ENCODE measurements at regions not wholly inside any gene's neighbourhood (a gene's known extent, or its start where the extent isn't known, plus 50 kb on each side); places are given as distances from the start of the nearest gene placed in this dataset.

DNA sequence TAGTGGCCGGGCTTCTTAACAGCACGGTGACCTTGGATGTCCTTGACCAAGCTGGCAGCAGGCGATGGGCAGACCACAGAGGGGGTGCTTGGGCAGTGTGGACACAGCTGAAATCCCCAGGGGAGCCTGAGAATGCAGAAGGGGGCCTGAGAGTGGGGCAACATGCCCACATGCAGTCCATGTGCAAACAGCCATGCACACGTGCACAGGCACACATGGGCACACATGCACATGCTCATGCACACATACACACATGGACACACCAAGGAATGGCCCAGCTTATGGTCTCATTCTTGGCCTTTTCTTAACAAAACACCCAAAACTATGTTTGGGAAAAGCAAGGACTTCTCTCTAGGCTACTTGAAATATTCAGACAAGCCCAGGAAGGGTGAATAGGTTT is 483.9 kb upstream of the MKI67 start:
- Histone ChIP-seq H3K4me3 (ENCODE audit: low read depth in 2 of 2, low read length in 1 of 2) (no peak overlapping the region), H3F3A (replicated peaks; ENCODE audit: insufficient read depth) (no peaks in the 10 kb centered on the region), H3K4me2 (no peak overlapping the region), H3K79me2 (ENCODE audit: insufficient read depth) (no peaks in the 10 kb centered on the region), H4K20me1 (ENCODE audit: insufficient read depth) (no peaks in the 10 kb centered on the region), H3K27me3 (ENCODE audit: insufficient read depth) (no peaks in the 10 kb centered on the region), H3K4me1 (ENCODE audit: control insufficient read depth in 1 of 2, insufficient read depth in 2 of 2, low read depth in 1 of 2, low read length in 1 of 2) (no peaks in the 10 kb centered on the region; a peak in 1 of 4 replicates), H3K9me2 (no peaks in the 10 kb centered on the region), H3K9me3 (0 out of 2 replicates have a peak, but pooled peaks cover 3% of the 10 kb centered on the region), H3K27ac (ENCODE audit: low read depth in 2 of 2, low read length in 1 of 2) (no peak overlapping the region), H2AFZ (ENCODE audit: low read depth) (no peak overlapping the region), H3K36me3 (replicated peaks in 1 of 2; ENCODE audit: control insufficient read depth in 1 of 2, insufficient read depth in 2 of 2, low read length in 1 of 2) (no peaks in the 10 kb centered on the region), H3K9ac (no peak overlapping the region)
- no peak for TF ChIP-seq FOSL2 (IDR thresholded peaks at IDR 0.05; ENCODE audit: borderline replicate concordance, low read depth)
- no peak for TF ChIP-seq TAF1 (IDR thresholded peaks at IDR 0.05; ENCODE audit: borderline replicate concordance, low read depth, low read length)
- ChIA-PET POLR2A (no interaction called here), CTCF (interaction anchor here (1.1 kb wide), 1 partner anchor 13 kb away, joined by 3 read pairs; no protein-coding TSS in a partner anchor)
- 31% methylated on average over 4 of the region's 4 CpGs for WGBS (ENCODE audit: low lambda C conversion rate)
- DNase-seq, result no peak

GRCh38 chr10:128612195-128612594 is 486.0 kb upstream of the MKI67 start:
- H3K36me3 ChIP-seq (replicated peaks in 1 of 2; ENCODE audit: control insufficient read depth in 1 of 2, insufficient read depth in 2 of 2, low read length in 1 of 2), result no peaks in the 10 kb centered on the region
- no peak for TF ChIP-seq RFX5 (IDR thresholded peaks at IDR 0.05; ENCODE audit: low read length)
- no peak for TF ChIP-seq RAD21 (IDR thresholded peaks at IDR 0.05; ENCODE audit: low read length)
- no peak for TF ChIP-seq FOXJ3 (CRISPR knock-in tag; IDR thresholded peaks at IDR 0.05)
- TF ChIP-seq SIN3A (IDR thresholded peaks at IDR 0.05; ENCODE audit: borderline replicate concordance, low read depth, low read length), result no peak
- no peak for TF ChIP-seq TAF1 (IDR thresholded peaks at IDR 0.05; ENCODE audit: borderline replicate concordance, low read depth, low read length)
- TF ChIP-seq, protein P1, sequence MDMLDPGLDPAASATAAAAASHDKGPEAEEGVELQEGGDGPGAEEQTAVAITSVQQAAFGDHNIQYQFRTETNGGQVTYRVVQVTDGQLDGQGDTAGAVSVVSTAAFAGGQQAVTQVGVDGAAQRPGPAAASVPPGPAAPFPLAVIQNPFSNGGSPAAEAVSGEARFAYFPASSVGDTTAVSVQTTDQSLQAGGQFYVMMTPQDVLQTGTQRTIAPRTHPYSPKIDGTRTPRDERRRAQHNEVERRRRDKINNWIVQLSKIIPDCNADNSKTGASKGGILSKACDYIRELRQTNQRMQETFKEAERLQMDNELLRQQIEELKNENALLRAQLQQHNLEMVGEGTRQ (IDR thresholded peaks at IDR 0.05; ENCODE audit: borderline replicate concordance, low read depth, low read length), result no peak
- no peak for TF ChIP-seq JUND (IDR thresholded peaks at IDR 0.05)
- TF ChIP-seq YY1 (IDR thresholded peaks at IDR 0.05; ENCODE audit: low read depth), result no peak
- no peak for TF ChIP-seq TEAD4 (IDR thresholded peaks at IDR 0.05; ENCODE audit: borderline replicate concordance, insufficient read depth)
- TF ChIP-seq TCF12 (IDR thresholded peaks at IDR 0.05), result no peak
- no peak overlapping the region for H3K27ac ChIP-seq (ENCODE audit: low read depth in 2 of 2, low read length in 1 of 2)
- H3K9ac ChIP-seq, result no peak overlapping the region
- no peak overlapping the region for H2AFZ ChIP-seq (ENCODE audit: low read depth)
- DNase-seq, result no peak
- POLR2A ChIA-PET, result no interaction called here
- 0 out of 2 replicates have a peak, but pooled peaks cover 3% of the 10 kb centered on the region for H3K9me3 ChIP-seq
- H3K79me2 ChIP-seq (ENCODE audit: insufficient read depth), result no peaks in the 10 kb centered on the region
- H3F3A ChIP-seq (replicated peaks; ENCODE audit: insufficient read depth), result no peaks in the 10 kb centered on the region
- 64% methylated on average over 6 of the region's 7 CpGs for WGBS (ENCODE audit: low lambda C conversion rate)
- no peaks in the 10 kb centered on the region for H3K9me2 ChIP-seq
- H3K4me1 ChIP-seq (ENCODE audit: control insufficient read depth in 1 of 2, insufficient read depth in 2 of 2, low read depth in 1 of 2, low read length in 1 of 2), result no peaks in the 10 kb centered on the region; a peak in 1 of 4 replicates
- H3K4me2 ChIP-seq, result no peak overlapping the region
- no peak overlapping the region for H3K4me3 ChIP-seq (ENCODE audit: low read depth in 2 of 2, low read length in 1 of 2)
- no peaks in the 10 kb centered on the region for H3K27me3 ChIP-seq (ENCODE audit: insufficient read depth)
- CTCF ChIA-PET, result interaction anchor here (1.8 kb wide), 1 partner anchor 18 kb away, joined by 5 read pairs; no protein-coding TSS in a partner anchor
- no peaks in the 10 kb centered on the region for H4K20me1 ChIP-seq (ENCODE audit: insufficient read depth)

- ChIA-PET POLR2A (no interaction called here), CTCF (interaction anchor here (1.8 kb wide), 1 partner anchor 18 kb away, joined by 5 read pairs; no protein-coding TSS in a partner anchor)
- Histone ChIP-seq H3K9ac (no peak overlapping the region), H3K4me3 (ENCODE audit: low read depth in 2 of 2, low read length in 1 of 2) (no peak overlapping the region), H3K79me2 (ENCODE audit: insufficient read depth) (no peaks in the 10 kb centered on the region), H3K27me3 (ENCODE audit: insufficient read depth) (no peaks in the 10 kb centered on the region), H3K27ac (ENCODE audit: low read depth in 2 of 2, low read length in 1 of 2) (no peak overlapping the region), H3K9me2 (no peaks in the 10 kb centered on the region), H2AFZ (ENCODE audit: low read depth) (no peak overlapping the region), H3F3A (replicated peaks; ENCODE audit: insufficient read depth) (no peaks in the 10 kb centered on the region), H3K4me2 (no peak overlapping the region), H3K36me3 (replicated peaks in 1 of 2; ENCODE audit: control insufficient read depth in 1 of 2, insufficient read depth in 2 of 2, low read length in 1 of 2) (no peaks in the 10 kb centered on the region), H4K20me1 (ENCODE audit: insufficient read depth) (no peaks in the 10 kb centered on the region), H3K4me1 (ENCODE audit: control insufficient read depth in 1 of 2, insufficient read depth in 2 of 2, low read depth in 1 of 2, low read length in 1 of 2) (no peaks in the 10 kb centered on the region; a peak in 1 of 4 replicates), H3K9me3 (0 out of 2 replicates have a peak, but pooled peaks cover 3% of the 10 kb centered on the region)
- no peak for DNase-seq
- WGBS (ENCODE audit: low lambda C conversion rate), result 52% methylated on average over 9 of the region's 9 CpGs
- no peak for TF ChIP-seq EP300 (IDR thresholded peaks at IDR 0.05; ENCODE audit: borderline replicate concordance in 1 of 2, low read depth in 1 of 2, low read length in 1 of 2)
- no peak for TF ChIP-seq SIN3A (IDR thresholded peaks at IDR 0.05; ENCODE audit: borderline replicate concordance, low read depth, low read length)
- no peak for TF ChIP-seq RXRA (IDR thresholded peaks at IDR 0.05; ENCODE audit: borderline replicate concordance, low read depth)
- no peak for TF ChIP-seq TAF1 (IDR thresholded peaks at IDR 0.05; ENCODE audit: borderline replicate concordance, low read depth, low read length)
- TF ChIP-seq IRF3 (IDR thresholded peaks at IDR 0.05; ENCODE audit: low read depth, low read length), result no peak
Observed at GRCh38 chr10:128612631-128613030, 486.4 kb upstream of the MKI67 start.
